ENCODE measurements at regions not wholly inside any gene's neighbourhood (a gene's known extent, or its start where the extent isn't known, plus 50 kb on each side); places are given as distances from the start of the nearest gene placed in this dataset.

- TF ChIP-seq ZNF157 (tag by site-specific recombination; IDR thresholded peaks at IDR 0.05), result no peak
- no peak for TF ChIP-seq ZNF211 (tag by site-specific recombination; IDR thresholded peaks at IDR 0.05; ENCODE audit: low read depth)
- TF ChIP-seq, protein P1, sequence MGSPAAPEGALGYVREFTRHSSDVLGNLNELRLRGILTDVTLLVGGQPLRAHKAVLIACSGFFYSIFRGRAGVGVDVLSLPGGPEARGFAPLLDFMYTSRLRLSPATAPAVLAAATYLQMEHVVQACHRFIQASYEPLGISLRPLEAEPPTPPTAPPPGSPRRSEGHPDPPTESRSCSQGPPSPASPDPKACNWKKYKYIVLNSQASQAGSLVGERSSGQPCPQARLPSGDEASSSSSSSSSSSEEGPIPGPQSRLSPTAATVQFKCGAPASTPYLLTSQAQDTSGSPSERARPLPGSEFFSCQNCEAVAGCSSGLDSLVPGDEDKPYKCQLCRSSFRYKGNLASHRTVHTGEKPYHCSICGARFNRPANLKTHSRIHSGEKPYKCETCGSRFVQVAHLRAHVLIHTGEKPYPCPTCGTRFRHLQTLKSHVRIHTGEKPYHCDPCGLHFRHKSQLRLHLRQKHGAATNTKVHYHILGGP (tag by site-specific recombination; IDR thresholded peaks at IDR 0.05), result no peak
- no peaks in the 10 kb centered on the region for H3K9me3 ChIP-seq (ENCODE audit: control insufficient read depth, insufficient read depth, low read depth, low read length)
- H3K36me3 ChIP-seq (ENCODE audit: control insufficient read depth in 2 of 2, insufficient read depth in 1 of 2, low read length in 2 of 2), result no peaks in the 10 kb centered on the region
- ChIA-PET CTCF (interaction anchor here (1.4 kb wide), 1 partner anchor 8 kb away, joined by 4 read pairs; no protein-coding TSS in a partner anchor), POLR2A (no interaction called here)
- no peak overlapping the region for H3K27ac ChIP-seq (ENCODE audit: extremely low read depth, low read depth, low read length)
- H3K4me1 ChIP-seq (ENCODE audit: control insufficient read depth, insufficient read depth, low read length), result no peaks in the 10 kb centered on the region
- H3K4me3 ChIP-seq (ENCODE audit: low read depth, low read length), result no peak overlapping the region
Observed at GRCh38 chr7:157483515-157483914, 146.7 kb downstream of the DNAJB6 start.

DNA sequence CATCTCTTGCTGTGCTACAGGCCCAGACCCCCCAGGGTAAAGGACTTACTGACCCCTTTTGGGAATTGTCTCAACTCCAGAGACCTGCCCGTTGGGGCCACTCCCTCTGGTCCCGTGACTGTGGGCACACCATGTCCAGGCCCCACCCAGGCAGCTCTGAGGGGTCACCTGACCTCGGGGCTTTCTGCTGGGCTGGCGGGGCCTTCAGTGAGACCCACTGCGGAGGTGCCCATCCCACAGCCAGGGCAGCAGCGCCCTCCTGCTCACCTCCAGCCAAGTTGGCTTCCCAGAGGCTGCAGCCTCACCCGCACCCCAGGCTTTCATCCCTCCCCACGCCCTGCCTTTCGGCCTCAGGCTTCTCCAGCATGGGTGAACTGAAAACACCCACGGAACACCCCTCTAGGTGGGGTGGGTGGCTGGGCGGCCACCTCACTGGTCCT lies 147.2 kb downstream of the DNAJB6 start:
- CTCF ChIA-PET, result interaction anchor here (1.4 kb wide), 1 partner anchor 9 kb away, joined by 4 read pairs; no protein-coding TSS in a partner anchor
- no peaks in the 10 kb centered on the region for H3K36me3 ChIP-seq (ENCODE audit: control insufficient read depth in 2 of 2, insufficient read depth in 1 of 2, low read length in 2 of 2)
- no peaks in the 10 kb centered on the region for H3K9me3 ChIP-seq (ENCODE audit: control insufficient read depth, insufficient read depth, low read depth, low read length)
- no peaks in the 10 kb centered on the region for H3K4me1 ChIP-seq (ENCODE audit: control insufficient read depth, insufficient read depth, low read length)
- no peak overlapping the region for H3K27ac ChIP-seq (ENCODE audit: extremely low read depth, low read depth, low read length)
- H3K4me3 ChIP-seq (ENCODE audit: low read depth, low read length), result no peak overlapping the region
- POLR2A ChIA-PET, result interaction anchor here (0.6 kb wide), 1 partner anchor 15 kb away, joined by 3 read pairs; no protein-coding TSS in a partner anchor
- TF ChIP-seq ZNF791 (tag by site-specific recombination; IDR thresholded peaks at IDR 0.05) (no peak), ZBTB44 (tag by site-specific recombination; IDR thresholded peaks at IDR 0.05) (no peak), HOXD13 (CRISPR knock-in tag; IDR thresholded peaks at IDR 0.05; ENCODE audit: borderline replicate concordance) (no peak)

- ChIA-PET POLR2A (interaction anchor here (0.6 kb wide), 1 partner anchor 16 kb away, joined by 3 read pairs; no protein-coding TSS in a partner anchor), CTCF (interaction anchor here (1.4 kb wide), 1 partner anchor 9 kb away, joined by 4 read pairs; no protein-coding TSS in a partner anchor)
- Histone ChIP-seq H3K4me1 (ENCODE audit: control insufficient read depth, insufficient read depth, low read length) (no peaks in the 10 kb centered on the region), H3K4me3 (ENCODE audit: low read depth, low read length) (no peak overlapping the region), H3K9me3 (ENCODE audit: control insufficient read depth, insufficient read depth, low read depth, low read length) (no peaks in the 10 kb centered on the region), H3K27ac (ENCODE audit: extremely low read depth, low read depth, low read length) (no peak overlapping the region), H3K36me3 (ENCODE audit: control insufficient read depth in 2 of 2, insufficient read depth in 1 of 2, low read length in 2 of 2) (no peaks in the 10 kb centered on the region)
- TF ChIP-seq ZNF521 (tag by site-specific recombination; IDR thresholded peaks at IDR 0.05) (no peak), ZNF433 (tag by site-specific recombination; IDR thresholded peaks at IDR 0.05; ENCODE audit: low read depth) (no peak), ZNF341 (tag by site-specific recombination; IDR thresholded peaks at IDR 0.05; ENCODE audit: low read depth) (no peak), MEIS1 (CRISPR knock-in tag; IDR thresholded peaks at IDR 0.05; ENCODE audit: borderline replicate concordance) (no peak), PRDM1 (tag by site-specific recombination; IDR thresholded peaks at IDR 0.05) (no peak), ZNF571 (tag by site-specific recombination; IDR thresholded peaks at IDR 0.05) (no peak), ZNF548 (tag by site-specific recombination; IDR thresholded peaks at IDR 0.05) (no peak), GLI4 (tag by site-specific recombination; IDR thresholded peaks at IDR 0.05) (no peak), ZNF362 (tag by site-specific recombination; IDR thresholded peaks at IDR 0.05) (no peak)
- TF ChIP-seq, protein P2, sequence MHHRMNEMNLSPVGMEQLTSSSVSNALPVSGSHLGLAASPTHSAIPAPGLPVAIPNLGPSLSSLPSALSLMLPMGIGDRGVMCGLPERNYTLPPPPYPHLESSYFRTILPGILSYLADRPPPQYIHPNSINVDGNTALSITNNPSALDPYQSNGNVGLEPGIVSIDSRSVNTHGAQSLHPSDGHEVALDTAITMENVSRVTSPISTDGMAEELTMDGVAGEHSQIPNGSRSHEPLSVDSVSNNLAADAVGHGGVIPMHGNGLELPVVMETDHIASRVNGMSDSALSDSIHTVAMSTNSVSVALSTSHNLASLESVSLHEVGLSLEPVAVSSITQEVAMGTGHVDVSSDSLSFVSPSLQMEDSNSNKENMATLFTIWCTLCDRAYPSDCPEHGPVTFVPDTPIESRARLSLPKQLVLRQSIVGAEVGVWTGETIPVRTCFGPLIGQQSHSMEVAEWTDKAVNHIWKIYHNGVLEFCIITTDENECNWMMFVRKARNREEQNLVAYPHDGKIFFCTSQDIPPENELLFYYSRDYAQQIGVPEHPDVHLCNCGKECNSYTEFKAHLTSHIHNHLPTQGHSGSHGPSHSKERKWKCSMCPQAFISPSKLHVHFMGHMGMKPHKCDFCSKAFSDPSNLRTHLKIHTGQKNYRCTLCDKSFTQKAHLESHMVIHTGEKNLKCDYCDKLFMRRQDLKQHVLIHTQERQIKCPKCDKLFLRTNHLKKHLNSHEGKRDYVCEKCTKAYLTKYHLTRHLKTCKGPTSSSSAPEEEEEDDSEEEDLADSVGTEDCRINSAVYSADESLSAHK (tag by site-specific recombination; IDR thresholded peaks at IDR 0.05), result no peak
Observed at GRCh38 chr7:157484411-157485081, 147.7 kb downstream of the DNAJB6 start.

Measured in HEK293 (cell line).